ENCODE measurements at regions not wholly inside any gene's neighbourhood (a gene's known extent, or its start where the extent isn't known, plus 50 kb on each side); places are given as distances from the start of the nearest gene placed in this dataset.

DNA sequence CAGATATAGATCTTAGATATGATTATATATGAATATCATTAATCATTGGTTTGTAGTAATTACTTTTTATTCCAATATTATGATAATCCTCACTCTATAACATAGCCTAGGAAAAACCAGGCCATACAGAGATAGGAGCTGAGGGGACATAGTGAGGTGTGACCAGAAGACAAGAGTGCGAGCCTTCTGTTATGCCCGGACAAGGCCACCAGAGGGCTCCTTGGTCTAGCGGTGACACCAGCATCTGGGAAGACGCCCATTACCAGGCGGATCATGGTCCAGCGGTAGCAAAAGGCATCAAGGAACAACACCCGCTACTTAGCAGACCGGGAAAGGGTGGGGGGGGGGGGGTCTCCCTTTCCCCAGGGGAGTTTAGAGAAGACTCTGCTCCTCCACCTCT lies 96.4 kb upstream of the WSB1 start:
- peak; percentile 53 for TF ChIP-seq RAD21 (IDR thresholded peaks at IDR 0.05; ENCODE audit: low read depth)

DNA sequence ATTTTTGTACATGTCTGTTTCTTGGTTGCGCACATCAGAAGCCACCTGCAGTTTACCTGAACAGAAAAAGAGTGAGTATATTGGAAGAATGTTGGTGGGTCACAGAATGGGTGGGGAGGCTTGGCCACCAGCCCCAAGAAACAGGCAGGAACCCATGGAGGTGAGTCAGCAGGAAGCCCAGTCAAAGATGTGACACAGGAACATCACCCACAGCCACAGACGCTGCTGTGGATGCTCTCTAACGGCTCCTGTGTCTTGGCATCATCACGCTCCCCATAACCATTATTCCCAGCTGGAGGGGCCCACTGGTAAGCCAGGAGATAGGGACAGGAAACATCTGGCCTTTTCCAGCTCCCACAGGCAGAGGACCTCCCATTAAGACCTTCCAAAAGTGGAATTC lies 94.0 kb upstream of the WSB1 start:
- TF ChIP-seq YY1 (IDR thresholded peaks at IDR 0.05; ENCODE audit: low read depth) (no peak), TEAD4 (IDR thresholded peaks at IDR 0.05) (no peak), TCF12 (IDR thresholded peaks at IDR 0.05; ENCODE audit: low read depth) (no peak)

DNA sequence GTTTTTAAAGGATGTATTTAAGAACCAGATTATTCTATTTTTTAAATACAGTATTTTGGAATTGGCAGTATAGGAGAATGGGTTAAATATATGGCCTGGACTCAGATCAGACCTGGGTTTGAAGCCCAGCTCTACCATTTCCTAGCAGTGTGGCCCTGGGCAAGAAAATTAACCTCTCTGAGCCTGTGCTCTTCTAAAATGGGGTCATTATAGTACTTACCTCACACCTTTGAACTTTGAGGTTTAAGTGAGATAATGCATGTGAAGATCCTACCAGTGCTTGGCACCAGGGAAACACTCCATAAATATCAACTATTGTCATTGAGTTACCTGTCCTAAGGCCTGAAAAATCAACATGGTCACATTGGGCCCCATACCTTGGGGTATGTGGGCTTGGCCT lies 93.4 kb upstream of the WSB1 start:
- no peak for TF ChIP-seq CREB1 (IDR thresholded peaks at IDR 0.05; ENCODE audit: low read depth)
- no peak for TF ChIP-seq EP300 (IDR thresholded peaks at IDR 0.05; ENCODE audit: borderline replicate concordance)
- TF ChIP-seq TCF12 (IDR thresholded peaks at IDR 0.05; ENCODE audit: low read depth), result no peak
- no peak for TF ChIP-seq YY1 (IDR thresholded peaks at IDR 0.05; ENCODE audit: low read depth)
- TF ChIP-seq NFIC (IDR thresholded peaks at IDR 0.05), result no peak
- no peak for TF ChIP-seq CEBPB (IDR thresholded peaks at IDR 0.05)
- TF ChIP-seq ZBTB7A (IDR thresholded peaks at IDR 0.05; ENCODE audit: low read depth), result no peak
- TF ChIP-seq FOXM1 (IDR thresholded peaks at IDR 0.05; ENCODE audit: borderline replicate concordance, low read depth), result no peak

DNA sequence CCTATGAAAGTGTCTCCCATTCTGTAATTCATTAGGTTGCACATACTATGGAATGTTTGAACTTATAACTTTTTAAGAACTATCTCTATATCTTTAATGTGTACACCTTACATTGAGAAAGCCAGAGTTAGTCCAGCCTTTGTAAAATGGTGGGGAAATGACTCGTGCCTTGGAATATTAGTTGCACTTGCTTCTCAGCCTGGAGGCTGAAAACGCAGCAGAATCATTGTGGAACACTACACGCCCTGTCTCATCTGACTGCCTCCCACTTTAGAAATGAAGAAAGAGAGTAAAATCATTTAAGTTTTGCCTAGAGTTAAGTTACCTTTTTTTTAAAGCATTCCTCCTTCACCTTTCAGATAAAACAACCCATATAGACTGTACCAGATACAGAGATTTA lies 90.7 kb upstream of the WSB1 start:
- TF ChIP-seq, protein P1, sequence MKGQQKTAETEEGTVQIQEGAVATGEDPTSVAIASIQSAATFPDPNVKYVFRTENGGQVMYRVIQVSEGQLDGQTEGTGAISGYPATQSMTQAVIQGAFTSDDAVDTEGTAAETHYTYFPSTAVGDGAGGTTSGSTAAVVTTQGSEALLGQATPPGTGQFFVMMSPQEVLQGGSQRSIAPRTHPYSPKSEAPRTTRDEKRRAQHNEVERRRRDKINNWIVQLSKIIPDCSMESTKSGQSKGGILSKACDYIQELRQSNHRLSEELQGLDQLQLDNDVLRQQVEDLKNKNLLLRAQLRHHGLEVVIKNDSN (IDR thresholded peaks at IDR 0.05), result no peak

DNA sequence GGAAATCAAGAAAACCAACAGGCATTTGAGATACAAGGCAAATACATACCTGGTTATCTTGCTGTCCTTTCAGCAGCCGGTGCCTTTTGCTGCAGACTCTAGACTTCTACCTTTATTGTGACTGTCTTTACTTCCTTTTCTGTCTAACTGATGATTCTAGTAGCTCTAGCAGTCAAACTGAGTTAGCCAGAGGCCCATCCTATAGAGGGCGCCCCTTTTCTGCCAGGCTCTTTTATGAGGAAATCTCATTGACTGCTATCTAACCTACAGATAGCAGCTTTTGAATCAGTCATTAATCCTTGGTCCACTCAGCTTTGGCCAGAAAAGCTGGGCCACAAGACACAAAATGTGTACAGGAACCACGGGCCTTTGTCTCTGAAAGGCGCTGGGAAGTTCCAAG lies 87.5 kb upstream of the WSB1 start:
- 0 out of 2 replicates have a peak, but pooled peaks have one; percentile 14 for TF ChIP-seq RAD21 (IDR thresholded peaks at IDR 0.05; ENCODE audit: low read depth)
- TF ChIP-seq EP300 (IDR thresholded peaks at IDR 0.05; ENCODE audit: borderline replicate concordance), result no peak

DNA sequence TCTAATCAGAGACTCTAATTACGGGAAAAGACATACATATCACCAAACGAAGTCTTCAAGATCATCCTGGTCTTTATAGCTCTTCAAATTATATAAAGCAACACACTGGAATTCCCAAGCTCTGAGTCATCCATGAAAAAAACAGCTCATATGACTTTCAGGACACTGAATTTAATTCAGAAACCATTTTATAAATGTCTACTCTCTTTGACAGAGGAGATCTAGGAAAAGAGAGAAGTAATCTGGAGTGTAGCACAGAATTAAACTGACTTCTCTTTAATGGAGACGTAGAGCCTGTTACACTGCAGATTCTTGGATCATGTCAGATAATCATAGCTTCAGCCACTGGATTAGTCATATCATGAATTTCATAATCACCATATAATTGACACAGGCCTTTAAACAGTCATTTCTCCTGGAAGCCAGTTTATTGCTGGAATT lies 86.8 kb upstream of the WSB1 start:
- TF ChIP-seq CEBPB (IDR thresholded peaks at IDR 0.05), result no peak
- TF ChIP-seq, protein P2, sequence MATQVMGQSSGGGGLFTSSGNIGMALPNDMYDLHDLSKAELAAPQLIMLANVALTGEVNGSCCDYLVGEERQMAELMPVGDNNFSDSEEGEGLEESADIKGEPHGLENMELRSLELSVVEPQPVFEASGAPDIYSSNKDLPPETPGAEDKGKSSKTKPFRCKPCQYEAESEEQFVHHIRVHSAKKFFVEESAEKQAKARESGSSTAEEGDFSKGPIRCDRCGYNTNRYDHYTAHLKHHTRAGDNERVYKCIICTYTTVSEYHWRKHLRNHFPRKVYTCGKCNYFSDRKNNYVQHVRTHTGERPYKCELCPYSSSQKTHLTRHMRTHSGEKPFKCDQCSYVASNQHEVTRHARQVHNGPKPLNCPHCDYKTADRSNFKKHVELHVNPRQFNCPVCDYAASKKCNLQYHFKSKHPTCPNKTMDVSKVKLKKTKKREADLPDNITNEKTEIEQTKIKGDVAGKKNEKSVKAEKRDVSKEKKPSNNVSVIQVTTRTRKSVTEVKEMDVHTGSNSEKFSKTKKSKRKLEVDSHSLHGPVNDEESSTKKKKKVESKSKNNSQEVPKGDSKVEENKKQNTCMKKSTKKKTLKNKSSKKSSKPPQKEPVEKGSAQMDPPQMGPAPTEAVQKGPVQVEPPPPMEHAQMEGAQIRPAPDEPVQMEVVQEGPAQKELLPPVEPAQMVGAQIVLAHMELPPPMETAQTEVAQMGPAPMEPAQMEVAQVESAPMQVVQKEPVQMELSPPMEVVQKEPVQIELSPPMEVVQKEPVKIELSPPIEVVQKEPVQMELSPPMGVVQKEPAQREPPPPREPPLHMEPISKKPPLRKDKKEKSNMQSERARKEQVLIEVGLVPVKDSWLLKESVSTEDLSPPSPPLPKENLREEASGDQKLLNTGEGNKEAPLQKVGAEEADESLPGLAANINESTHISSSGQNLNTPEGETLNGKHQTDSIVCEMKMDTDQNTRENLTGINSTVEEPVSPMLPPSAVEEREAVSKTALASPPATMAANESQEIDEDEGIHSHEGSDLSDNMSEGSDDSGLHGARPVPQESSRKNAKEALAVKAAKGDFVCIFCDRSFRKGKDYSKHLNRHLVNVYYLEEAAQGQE (IDR thresholded peaks at IDR 0.05; ENCODE audit: low read depth), result no peak
- TF ChIP-seq, protein P1 (IDR thresholded peaks at IDR 0.05), result no peak

DNA sequence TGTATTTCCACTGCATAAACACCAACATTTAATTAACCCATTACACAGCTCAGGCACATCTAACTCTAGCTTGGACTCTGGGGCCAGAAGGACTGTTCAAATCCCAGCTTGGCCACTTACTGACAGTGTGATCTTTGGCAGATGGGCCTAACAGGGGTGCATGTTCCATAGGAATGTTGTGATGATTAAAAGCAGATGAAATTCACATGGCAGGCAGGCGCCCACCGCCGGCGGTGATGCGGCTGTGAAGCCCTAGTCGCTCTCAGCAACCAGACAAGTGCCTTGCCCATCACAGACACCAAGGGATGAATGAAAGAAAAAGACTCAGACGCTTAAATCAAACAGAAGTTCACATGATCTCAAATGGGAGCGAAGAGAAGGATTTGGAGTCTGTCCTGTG lies 84.6 kb upstream of the WSB1 start:
- TF ChIP-seq TEAD4 (IDR thresholded peaks at IDR 0.05), result no peak
- no peak for TF ChIP-seq YY1 (IDR thresholded peaks at IDR 0.05; ENCODE audit: low read depth)
- no peak for TF ChIP-seq FOXM1 (IDR thresholded peaks at IDR 0.05; ENCODE audit: borderline replicate concordance, low read depth)
- TF ChIP-seq, protein P3, sequence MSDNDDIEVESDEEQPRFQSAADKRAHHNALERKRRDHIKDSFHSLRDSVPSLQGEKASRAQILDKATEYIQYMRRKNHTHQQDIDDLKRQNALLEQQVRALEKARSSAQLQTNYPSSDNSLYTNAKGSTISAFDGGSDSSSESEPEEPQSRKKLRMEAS (IDR thresholded peaks at IDR 0.05), result no peak
- TF ChIP-seq NFIC (IDR thresholded peaks at IDR 0.05), result no peak
- TF ChIP-seq TAF1 (IDR thresholded peaks at IDR 0.05; ENCODE audit: low read depth), result no peak
- TF ChIP-seq EGR1 (IDR thresholded peaks at IDR 0.05), result no peak
- no peak for TF ChIP-seq CEBPB (IDR thresholded peaks at IDR 0.05)

DNA sequence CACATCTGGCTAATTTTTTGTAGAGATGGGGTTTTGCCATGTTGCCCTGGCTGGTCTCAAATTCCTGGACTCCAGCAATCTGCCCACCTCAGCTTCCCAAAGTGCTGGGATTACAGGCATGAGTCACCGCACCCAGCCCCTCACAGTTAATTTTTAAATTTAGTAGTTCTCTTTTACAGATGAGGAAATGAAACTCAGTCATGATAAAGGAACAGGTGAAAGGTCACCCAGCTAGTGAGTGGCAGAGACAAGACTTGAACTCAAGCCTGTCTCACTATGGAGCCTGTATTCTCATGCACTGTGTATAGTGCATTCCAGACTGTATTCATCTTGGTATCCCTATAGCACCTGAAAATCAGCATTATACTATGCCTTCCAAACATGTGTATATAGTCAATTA lies 77.1 kb upstream of the WSB1 start:
- TF ChIP-seq TCF12 (IDR thresholded peaks at IDR 0.05; ENCODE audit: low read depth) (no peak), FOXM1 (IDR thresholded peaks at IDR 0.05; ENCODE audit: borderline replicate concordance, low read depth) (no peak), TEAD4 (IDR thresholded peaks at IDR 0.05) (no peak), YY1 (IDR thresholded peaks at IDR 0.05; ENCODE audit: low read depth) (no peak), NFIC (IDR thresholded peaks at IDR 0.05) (no peak), EP300 (IDR thresholded peaks at IDR 0.05; ENCODE audit: borderline replicate concordance) (no peak), CEBPB (IDR thresholded peaks at IDR 0.05) (no peak), RAD21 (IDR thresholded peaks at IDR 0.05; ENCODE audit: low read depth) (no peak), EGR1 (IDR thresholded peaks at IDR 0.05) (no peak), CREB1 (IDR thresholded peaks at IDR 0.05; ENCODE audit: low read depth) (no peak), ZBTB7A (IDR thresholded peaks at IDR 0.05; ENCODE audit: low read depth) (no peak), TAF1 (IDR thresholded peaks at IDR 0.05; ENCODE audit: low read depth) (no peak)
- TF ChIP-seq, protein P3 (IDR thresholded peaks at IDR 0.05), result no peak
- TF ChIP-seq, protein P2 (IDR thresholded peaks at IDR 0.05; ENCODE audit: low read depth), result no peak
- TF ChIP-seq, protein P1 (IDR thresholded peaks at IDR 0.05), result no peak
